ENCODE measurements at regions not wholly inside any gene's neighbourhood (a gene's known extent, or its start where the extent isn't known, plus 50 kb on each side); places are given as distances from the start of the nearest gene placed in this dataset.
"Not testable (repeated sequence)": the region's sequence is repeated elsewhere in the genome, so short reads cannot be mapped to it uniquely, and the experiment has no call there.

DNA sequence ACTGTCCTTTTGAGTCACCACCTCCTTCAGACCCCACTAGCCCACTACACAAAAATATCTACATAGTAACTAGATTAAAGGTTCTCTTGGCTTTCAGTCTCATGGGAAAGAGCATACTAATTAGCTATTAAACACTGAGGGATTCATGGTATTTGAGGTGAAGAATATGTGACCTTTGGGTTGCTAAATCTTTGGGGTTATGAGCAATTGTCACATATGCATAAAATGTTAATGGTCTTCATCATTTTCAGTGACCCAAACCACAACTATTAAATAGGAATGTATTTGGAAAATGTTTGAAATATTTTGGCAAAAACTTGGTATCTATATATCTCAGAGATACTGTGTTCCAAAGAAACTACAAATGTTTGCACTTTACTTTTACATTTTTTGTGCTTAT is 365.1 kb downstream of the MAGEB5 start:
- DNase-seq = no peak

DNA sequence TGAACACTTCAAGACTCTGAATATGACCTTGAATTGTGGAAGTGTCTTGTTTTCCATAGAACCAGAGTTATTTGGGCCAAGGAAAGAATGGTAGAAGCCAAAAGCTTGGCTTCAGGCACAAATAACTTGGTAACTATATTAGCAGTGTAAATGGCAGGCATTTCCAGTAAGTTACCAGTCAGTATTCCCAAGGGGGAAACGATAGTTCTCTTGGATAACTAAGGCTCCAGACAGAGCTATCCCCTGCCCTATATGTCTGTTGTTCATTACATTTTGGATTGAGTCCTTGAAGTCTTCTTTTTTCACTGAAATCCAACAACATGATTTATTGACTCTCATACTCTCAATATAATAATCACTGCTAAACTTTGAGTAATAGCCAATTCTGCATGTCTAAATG is 364.1 kb downstream of the MAGEB5 start:
- DNase-seq = no peak

DNA sequence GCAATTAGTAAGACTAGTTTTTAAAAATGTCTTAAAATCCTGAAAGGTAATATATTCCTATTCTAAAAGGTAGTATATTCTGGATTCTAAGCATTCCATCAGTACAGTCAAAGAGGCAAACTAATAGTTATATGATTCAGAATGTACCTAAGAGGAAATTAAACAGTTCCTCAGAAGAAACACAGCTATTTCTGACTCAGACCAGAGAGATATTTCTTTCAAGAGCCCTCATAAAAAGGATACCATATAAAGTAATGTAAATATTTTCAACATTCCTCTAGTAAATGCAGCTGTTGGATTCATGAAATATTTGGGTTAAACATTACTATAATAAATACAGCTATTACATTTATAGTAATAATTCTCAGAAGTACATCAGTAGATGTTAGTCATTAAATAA is 358.3 kb downstream of the MAGEB5 start:
- DNase-seq = no peak

DNA sequence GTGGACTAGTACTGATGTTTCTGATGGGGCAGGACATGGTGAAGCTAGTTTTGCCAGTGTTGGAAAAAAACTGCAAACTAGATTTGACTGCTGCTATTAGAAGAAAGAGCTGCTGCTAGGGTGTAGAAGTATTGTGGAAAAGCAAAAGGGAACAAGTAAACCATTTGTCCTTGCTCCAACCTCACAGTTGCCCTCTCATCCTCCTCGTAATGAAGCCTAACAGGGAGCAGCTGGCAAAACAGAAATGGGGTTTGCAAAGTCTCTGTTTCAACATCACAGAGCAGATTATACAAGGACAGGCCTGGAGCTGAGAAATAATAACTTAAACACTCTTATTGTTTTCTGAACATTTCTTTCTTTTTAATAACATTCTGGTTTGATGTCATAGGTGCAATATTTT is 346.2 kb downstream of the MAGEB5 start:
- DNase-seq = no peak

GRCh38 chrX:26559855-26560254 is 343.9 kb downstream of the MAGEB5 start:
- no peak for DNase-seq

- no peak for DNase-seq
Measured at GRCh38 chrX:26558719-26559386, 342.9 kb downstream of the MAGEB5 start.

- DNase-seq = no peak
Measured at GRCh38 chrX:26557691-26558321, 341.8 kb downstream of the MAGEB5 start.

DNA sequence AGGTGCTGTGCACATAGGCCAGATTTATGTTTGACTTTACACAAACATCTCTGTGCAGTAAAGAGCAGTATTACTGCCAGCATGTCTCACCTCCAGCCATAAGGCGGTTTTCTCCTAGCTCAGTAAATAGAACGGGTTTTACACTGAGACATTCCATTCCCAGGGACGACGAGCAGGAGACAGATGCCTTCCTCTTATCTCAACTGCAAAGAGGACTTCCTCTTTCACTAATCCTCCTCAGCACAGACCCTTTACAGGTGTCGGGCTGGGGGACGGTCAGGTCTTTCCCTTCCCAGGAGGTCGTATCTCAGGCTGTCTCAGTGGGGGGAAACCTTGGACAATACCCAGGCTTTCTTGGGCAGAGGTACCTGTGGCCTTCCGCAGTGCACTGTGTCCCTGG is 309.8 kb downstream of the MAGEB5 start:
- DNase-seq = not testable (repeated sequence)

- DNase-seq = no peak
Measured at GRCh38 chrX:26522501-26522900, 306.5 kb downstream of the MAGEB5 start.

DNA sequence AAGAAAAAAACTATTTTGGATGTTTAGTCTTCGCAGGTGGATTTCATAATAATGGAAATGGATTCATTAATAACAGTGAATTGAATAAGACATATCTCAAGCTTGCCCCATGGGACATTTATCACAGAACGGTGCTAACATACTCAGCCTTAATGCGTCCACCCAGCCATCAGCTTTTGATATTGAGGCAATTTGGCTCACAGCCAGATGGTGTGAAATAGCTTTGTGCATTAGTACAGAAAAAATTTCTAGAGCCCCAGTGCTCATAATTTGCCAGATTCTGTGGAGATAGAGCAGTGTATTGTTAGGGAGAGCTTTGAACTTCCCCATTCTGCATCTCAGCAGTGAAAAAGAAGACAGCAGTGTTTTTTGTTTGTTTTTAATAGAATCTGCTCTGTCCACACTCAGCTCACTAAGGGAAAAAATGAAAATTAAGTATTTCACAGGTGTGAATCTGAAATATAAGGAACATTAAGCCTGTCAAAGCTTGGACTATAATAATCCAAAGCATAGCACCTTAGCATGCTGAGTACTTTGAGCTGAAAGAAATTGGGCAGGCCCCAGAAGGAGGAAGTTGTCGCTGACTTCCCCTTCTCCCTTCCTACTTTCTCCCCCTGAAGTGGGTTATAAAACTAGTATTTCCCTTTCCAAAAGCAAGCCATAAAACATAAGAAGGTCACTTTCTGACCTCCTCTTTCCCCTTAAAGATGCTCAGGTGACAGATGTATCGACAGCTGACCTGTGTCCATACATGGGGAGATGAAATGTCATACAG is 295.8 kb downstream of the MAGEB5 start:
- no peak for DNase-seq

- no peak for DNase-seq
Measured at GRCh38 chrX:26470941-26471340, 255.0 kb downstream of the MAGEB5 start.

DNA sequence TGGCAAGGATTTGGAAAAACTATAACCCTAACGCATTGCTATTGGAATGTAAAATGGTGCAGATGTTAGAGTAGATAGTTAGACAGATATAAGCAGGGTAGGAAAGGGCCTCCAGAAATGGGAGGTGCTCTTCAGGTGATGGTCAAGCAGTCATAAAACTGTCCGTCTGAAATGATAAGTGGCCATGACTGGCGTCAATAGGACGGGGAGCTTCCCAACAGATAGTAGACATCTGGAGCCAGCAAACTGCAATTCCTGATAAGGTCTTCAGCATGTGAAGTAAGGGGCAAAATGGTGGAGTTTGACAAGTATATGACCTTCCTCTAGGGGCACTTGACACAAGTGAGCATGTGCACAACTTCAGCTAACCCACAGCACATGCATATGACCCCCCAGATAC is 250.4 kb downstream of the MAGEB5 start:
- no peak for DNase-seq

- DNase-seq = no peak
Measured at GRCh38 chrX:26445288-26445687, 229.3 kb downstream of the MAGEB5 start.

- DNase-seq = not testable (repeated sequence)
Measured at GRCh38 chrX:26444417-26444816, 228.4 kb downstream of the MAGEB5 start.

DNA sequence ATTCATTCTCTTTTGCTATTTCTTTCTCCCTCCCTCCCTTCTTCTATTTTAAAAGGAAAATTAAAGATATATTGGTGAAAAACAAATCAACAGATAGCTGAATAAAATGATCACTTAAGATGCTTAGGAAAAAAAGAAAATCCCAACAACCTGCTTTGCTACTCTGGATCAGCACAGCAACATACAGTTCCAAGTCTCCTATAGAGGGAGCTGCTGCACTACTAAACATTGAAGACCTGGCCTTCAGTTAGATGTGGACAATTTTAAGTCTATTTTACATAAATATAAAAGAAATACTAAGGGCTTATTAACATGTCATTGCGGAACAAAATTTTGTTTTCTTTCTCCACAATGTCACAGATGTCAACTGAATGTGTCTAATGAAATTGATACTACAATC is 226.4 kb downstream of the MAGEB5 start:
- DNase-seq = no peak

DNA sequence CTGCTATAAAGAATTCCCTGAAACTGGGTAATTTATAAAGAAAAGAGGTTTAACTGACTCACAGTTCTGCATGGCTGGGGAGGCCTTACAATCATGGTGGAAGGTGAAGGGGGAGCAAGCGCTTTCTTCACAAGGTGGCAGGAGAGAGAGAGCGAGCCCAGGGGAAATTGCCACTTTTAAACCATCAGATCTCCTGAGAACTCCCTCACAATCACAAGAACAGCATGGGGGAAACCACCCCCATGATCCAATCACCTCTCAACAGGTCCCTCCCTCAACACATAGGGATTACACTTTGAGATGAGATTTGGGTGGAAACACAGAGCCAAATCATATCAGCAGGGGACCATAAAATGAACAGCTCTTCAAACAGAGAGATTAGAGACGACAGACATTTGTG is 198.6 kb downstream of the MAGEB5 start:
- DNase-seq = no peak

GRCh38 chrX:26411045-26411444 is 195.1 kb downstream of the MAGEB5 start:
- no peak for DNase-seq

DNA sequence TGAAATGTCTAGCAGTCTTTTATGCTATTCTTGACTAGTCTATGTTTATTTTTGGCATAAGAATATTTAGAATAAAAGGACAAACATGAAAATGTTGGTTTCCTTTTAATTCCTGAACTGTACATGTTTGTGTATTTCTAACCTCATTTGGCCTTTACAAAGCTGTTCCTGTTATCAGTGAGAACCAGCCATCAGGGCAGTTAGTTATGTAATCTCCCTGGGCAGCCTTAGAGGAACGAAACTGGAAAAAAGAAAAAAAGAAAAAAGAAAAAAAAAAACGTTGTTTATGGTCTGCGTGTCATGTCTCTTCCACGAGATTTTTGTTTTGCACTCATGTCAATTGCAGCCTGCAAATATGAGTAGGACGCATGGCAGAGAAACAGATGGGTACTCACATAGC is 193.7 kb downstream of the MAGEB5 start:
- no peak for DNase-seq

- DNase-seq = no peak
Measured at GRCh38 chrX:26387906-26388305, 171.9 kb downstream of the MAGEB5 start.

DNA sequence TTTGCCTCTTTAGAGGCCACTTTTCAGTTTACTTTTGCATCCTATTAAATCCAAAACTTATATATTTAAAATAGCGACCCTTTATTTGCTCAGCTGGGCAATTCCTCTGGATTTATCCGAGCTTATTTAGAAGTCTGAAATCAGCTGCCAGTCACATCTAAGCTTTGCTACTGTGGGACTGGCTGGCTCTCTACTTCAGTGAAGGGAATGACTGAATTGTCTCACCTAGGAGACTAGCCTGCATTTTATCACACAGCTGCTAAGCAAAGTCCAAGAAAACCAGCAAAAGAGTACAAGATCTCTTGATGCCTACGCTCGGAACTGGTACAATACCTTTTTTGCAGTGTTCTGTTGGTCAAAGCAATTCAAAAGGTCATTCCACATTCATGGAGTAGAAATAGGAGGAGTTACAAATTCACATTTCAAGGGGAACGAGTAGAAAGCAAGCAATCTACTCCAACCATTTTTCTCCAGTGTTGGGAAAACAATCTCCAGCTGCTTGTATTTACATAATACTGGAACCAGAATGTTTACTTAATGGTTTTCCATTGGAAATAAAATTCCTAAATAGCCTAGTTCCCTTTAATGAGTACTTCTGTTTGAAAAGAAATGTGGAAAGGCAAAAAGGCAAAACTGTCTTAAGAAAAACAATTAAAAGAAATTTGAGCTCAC is 160.2 kb downstream of the MAGEB5 start:
- DNase-seq = no peak

DNA sequence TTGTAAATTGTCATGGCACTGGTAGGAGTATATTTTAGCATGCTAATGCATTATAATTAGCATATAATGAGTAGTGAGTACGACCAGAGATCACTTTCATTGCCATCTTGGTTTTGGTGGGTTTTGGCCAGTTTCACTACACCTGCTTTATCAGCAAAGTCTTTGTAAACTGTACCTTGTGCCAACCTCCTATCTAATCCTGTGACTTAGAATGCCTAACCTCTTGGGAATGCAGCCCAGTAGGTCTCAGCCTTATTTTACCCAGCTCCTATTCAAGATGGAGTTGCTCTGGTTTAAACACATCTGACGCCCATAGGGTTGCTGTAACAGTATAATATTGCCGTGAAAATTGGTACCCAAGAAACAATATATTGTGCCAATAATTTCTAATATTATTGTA is 159.4 kb downstream of the MAGEB5 start:
- DNase-seq = no peak

DNA sequence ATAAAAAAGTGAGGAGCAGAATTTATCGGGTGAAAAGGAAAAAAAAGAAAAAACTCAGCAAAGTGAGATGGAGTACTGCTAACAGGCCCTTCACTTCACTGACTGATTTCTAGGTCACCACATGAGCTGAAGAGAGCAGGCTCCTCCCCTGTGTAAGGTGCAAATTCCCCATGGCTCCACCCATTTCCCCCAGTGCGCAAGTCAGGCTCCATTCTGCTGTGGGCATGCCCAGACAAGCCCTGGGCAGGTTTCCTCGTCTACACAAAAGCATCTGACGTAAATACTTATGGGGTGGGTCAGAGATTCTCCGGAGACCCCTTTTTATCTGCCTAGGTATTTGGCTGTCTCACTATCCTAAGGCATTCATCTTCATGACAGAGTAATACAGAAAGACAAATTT is 157.9 kb downstream of the MAGEB5 start:
- no peak for DNase-seq

DNA sequence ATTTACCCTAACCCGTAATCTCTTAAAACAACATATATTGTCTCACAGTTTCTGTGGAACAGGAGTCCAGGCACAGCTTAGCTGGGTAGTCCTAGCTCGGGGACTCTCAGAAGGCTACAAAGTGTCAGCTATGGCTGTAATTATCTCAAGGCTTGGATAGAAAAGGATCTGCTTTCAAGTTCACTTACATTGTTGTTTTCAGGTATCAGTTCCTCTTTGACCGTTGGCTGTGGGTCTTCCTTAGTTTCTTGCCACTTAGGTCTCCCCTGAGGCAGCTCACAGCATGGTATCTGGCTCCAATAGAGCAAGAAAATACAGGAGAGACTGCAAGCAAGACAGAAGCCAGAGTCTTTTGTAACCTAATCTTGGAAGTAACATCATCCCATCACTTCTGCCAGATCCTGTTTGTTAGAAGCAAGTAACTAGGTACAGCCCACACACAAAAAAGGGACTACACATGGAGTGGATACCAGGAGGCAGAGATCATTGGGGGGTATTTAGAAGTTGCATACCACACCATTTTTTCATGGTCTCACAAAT is 137.0 kb downstream of the MAGEB5 start:
- DNase-seq = no peak

Measured in DMS 273 treated with DMSO at 0.1 percent for 48 hours (cell line).